GM19328 (cell line): ENCODE measurements at regions not wholly inside any gene's neighbourhood (a gene's known extent, or its start where the extent isn't known, plus 50 kb on each side); places are given as distances from the start of the nearest gene placed in this dataset.

Experiments used
- ATAC-seq: cut with Tn5 transposase; IDR thresholded peaks from one replicate; pipeline ENCODE4 v1.9.1; 2021; ENCODE audit warnings: mild to moderate bottlenecking, moderate library complexity; ENCODE audit not compliant: unreplicated experiment

DNA sequence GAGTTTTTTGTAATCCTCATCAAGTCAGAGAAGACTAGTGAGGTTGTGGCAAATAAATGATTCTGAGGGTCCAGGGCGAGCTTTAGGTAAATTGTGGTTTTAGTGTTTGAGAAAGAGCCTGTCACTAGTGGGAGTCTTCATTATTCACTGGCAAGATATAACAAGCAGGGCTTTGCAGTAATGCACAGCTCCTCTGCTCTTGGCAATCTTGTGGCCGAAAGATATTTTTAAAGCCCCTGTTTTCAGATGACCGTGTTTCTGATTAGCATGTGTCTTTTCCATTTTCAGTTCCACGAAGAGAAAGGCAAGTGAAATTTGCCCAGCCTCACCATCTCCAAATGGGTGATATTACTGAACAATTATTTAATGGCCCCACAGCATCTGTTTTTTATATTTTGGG lies 154.0 kb upstream of the BCL6 start:
- ATAC-seq = no peak

DNA sequence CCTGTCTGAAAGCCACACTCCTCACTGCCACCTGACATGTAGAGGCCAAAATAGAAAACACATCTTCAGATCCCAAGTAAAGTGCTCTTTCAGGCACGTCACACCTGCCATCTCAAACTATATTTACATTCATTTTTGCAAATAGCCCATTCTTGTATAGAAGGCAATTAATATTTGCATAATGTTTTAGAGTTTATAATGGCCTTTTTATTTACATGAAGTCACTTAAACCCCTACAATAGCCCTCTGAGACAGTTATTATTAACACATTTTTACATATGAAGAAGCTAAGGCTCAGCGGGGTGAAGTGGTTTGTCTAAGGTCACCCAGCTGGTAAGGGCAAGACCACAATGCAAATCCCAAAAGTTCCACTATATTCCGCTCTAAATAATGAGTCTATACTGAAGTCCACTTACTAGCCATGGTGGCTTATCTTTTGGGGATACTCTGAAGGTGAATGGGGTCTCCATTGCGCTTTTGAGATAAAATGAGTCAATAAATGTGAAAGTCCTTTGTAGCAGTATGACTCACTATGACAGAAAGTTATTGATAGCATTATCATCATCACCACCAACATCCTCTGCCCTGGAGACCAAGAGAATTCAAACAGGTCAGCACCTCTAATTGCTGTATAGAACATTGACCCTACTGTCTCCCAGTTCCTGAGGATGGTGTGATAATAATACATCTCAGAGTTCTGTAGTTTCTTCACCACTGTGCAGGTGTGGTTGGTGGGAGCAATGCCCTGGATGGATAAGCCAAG lies 155.9 kb upstream of the BCL6 start:
- ATAC-seq = no peak

DNA sequence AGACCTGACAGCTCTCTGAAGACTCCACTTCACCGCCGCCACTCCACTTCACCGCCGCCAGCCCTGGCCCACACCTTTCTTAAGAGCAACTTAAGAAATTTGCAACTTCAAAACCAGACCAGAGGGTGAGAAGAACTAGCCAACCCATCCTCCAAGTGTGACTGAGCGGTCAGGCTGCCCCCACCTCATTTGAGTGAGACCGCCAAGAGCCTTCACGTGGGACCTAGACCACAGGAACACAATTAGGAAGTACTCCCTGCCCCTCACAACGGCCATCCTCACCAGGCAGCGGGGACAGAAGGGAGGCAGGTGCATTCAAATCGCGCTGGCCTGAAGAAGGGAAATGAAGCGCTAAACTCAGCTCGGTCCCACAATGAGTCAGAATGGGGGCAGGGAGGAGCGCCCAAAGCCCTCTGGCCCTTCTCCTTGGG lies 156.8 kb upstream of the BCL6 start:
- peak; percentile 67 for ATAC-seq

DNA sequence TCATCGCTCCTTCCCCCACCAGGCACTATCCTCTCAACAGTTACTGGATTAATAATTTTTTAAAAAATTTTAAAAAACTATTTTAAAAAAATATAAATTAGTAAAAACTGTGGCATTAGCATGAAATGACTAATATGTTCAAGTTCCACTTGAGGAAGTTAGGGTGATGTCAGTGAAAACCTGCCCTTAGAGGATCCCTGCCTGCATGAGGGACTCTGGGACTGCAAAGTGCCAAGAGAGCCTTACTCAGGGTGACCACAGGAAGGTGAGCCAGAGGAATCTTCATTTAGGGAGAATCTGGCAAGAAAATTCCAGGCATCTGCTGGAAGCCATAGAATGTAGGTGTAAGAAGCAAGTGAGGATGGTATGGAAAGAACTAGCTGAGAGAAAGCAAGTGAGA lies 157.7 kb upstream of the BCL6 start:
- ATAC-seq = no peak

DNA sequence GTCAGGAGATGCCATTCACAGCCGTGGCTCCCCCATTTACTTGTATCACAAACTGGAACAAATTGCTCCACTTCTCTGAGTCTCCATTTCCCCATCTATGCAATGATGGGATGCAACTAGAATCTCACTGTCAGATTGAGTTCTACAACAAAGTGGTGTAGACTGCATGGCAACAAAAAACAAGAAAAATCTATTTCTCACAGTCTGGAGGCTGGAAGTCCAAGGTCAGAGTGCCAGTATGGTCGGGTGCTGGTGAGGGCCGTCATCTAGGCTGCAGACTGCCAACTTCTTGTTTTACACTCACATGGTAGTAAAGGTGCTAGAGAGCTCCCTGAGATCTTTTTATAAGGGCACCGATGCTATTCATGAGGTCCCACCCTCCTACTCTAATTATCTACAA lies 158.4 kb upstream of the BCL6 start:
- ATAC-seq = no peak

DNA sequence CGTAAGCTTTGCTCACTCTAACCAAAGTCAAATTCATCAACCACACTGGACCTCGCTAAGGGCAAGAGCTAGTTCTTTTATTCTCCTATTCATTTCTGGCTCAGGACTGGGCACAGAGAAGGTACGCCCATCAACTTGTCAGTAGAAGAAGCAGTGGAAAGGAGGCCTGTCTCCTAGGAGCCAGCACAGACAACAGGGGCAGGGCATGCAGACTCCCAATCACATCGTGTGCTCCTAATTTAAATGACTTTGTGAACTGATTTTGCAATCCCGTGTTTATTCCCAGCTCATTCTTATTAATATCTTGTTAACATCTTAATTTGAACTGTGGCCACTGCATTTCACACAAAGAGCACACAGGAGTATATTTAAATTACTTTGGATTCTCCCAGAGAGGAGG lies 161.1 kb upstream of the BCL6 start:
- ATAC-seq = no peak

DNA sequence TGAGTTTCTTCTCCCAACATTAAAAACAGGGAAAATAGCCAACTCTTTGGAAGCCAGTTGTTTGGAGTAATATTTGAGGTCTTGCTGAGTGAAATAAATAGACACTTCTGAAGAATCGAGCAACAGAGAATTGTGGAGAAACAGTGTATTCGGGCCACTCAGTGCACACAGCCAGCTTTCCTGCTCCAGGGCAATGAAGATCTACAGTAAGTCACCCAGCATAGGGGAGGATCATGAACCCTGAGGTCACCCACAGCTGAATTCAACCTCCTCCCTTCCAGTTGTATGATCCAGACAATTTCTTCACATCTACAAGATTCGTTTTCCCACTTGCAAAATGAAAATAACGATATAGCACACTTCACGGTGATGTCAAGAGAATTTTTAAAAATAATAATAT lies 161.7 kb upstream of the BCL6 start:
- no peak for ATAC-seq

DNA sequence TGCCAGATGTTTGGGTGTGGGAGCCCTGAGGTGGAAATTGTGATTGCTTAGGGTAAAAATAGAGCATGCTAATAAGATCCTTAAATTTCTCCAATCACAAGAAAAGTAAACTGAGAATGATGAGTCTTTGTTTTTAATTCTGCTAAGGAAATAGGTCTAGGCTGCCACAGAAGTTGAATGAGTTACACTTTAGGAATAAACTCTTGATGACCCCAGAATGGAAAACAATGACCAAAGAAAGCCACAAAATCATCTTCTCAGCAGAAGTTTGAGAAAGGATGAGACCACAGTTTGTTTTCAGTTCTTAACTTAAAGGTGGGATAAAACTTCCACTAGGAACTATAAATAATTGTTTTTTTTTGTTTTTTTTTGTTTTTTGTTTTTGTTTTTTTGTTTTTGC lies 164.6 kb upstream of the BCL6 start:
- no peak for ATAC-seq

DNA sequence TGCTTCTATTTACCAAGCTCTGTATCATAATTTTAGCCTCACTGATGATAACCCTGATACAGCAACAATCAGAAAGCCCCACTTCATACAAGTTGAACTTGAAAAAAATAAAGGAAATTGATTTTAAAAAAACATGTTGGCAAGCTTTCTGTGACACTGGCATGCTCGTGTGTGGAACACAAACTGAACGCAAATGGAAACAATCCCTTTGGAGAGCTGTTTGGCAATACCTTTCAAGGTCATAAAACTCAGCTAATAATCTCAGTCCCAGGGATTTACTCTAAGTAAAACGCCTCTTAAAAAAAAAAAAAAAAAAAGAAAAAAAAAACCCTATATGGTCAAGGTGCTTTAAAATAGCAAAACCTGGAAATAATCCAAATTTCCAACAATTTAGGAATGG lies 166.7 kb upstream of the BCL6 start:
- ATAC-seq = no peak

DNA sequence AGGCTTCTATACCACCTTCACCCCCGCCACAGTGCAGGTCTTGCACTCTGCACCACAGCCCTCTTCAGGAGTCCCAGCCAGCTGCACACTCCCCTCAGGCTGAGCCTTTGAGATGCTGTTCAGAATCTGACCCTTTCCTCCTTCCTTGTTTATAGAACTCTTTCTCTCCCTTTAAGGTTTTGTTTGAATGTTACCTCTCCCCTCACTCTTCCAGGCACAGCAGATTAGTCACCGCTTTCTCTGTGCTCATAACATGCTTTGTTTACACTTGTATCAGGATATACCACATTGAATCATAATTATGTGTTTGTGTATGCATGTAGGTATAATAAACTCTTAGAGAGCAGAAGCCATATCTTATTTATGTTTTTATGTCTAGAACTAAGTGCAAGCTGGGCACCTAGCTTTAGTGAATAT lies 168.4 kb upstream of the BCL6 start:
- no peak for ATAC-seq

DNA sequence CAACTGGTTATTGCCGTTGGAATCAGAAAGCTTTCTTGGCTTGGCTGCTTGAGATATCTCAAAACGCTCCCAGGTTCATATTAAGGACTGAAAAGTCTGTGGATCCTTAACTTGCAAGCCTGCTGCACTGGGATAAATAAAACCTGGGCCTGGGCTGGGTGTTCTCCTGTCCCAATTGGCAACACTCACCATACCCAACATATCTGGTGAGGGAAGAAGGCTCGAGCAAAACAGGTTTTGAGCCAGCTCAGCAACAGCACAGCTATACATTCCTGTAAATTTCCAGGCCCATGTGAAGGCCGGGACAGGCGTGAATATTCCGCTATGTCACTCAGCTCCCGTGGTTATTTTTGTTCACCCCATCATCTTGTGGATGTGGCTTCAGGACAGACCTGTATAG lies 169.0 kb upstream of the BCL6 start:
- ATAC-seq = no peak

DNA sequence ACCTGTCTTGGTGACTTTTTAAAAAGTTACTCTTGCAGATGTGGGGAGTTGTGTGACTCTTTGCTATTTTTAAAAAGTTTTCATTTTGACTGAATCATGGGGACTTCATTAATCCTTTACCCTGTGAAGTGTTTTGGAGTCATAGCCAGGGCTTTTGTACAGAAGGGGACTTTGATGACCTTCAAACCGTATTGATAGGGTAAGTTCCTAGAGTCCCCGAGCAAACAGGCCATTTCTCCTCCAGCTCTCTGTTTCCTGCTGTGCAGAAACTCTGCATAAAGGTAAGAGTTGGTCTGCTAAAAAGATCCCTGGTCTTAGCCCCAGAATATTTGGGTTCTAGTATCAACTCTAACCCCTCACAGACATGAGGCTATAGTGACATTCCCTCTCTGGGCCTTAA lies 170.8 kb upstream of the BCL6 start:
- ATAC-seq = no peak

DNA sequence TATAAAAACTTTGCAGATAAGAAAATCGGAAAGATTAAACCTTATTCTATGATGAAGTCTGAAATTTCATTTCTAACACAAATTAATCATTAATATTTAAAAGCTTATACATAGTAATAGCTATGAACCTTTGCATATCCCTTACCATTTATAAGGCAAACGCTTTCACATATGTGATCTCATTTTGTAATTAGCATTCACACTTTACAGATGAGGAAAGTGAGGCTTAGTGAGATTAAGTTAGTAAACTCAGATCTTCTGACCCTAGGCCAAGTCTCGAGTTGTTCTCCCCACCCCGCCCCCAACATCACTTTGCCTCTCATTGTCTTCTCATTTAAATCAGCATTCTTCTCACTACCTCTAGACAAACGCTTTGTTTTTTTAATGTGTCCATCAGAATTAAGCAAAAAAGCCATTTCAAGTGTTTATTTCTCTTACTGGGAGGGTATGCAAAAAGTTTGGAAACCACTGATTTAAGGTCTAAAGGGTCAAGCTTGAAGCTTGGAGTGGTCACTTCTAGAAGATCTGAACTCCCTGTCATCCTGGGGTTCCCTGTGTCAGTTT lies 172.9 kb upstream of the BCL6 start:
- ATAC-seq = no peak

DNA sequence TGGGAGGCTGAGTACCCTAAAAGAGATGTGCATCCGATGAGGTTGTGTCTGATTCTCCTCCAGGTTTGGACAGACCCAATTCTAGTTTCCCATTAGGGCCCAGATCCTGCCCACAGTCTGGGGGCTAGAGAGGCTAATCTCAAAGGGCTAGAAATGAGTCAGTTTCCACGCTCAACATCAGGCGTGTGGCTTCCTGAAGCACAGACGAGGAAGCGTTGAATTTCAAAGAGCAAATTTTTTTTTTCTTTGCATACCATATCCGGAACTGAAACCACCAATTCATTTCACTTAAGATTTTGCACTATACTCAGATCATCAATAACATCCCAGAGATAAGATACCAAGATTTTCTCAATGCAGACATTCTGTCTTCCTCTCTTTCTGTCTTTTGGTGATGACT lies 173.8 kb upstream of the BCL6 start:
- ATAC-seq = peak; percentile 90

DNA sequence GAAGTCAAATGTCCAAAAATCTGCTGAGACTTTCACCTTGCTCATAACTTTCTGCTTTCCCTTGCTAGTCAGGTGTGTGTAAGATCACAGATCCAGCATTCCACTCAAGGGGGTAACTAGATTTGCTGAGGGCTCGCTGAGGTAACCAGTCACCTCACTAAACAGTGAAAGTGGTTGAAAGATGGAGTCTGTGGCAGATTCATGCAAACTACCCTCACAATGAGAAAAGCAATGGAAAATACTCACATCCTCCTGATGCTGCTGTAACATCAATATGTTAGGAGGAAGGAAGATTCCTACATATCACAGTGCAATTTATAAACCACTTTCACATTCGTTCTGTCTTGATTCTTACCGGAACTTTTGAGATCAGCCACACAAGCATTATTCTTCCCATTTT lies 174.3 kb upstream of the BCL6 start:
- ATAC-seq = peak; percentile 35

DNA sequence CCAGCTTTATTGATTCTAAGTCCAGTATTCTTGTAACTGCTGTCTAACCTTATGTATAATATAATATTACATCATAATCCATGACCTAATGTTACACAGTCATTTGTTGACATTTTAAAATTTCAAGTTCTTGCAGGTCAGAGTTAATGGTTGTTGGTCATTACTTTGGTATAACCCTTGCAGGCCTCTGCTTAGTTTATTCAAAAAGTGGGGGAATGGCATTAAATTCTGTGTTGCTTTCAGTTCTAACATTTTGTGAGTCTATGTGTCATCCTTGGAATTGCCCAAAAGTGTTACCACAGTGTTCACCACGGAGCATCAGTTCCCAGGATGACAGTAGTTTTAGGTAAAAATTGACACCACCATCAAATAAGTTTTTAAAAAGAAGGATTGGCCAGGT lies 174.8 kb upstream of the BCL6 start:
- ATAC-seq = no peak

DNA sequence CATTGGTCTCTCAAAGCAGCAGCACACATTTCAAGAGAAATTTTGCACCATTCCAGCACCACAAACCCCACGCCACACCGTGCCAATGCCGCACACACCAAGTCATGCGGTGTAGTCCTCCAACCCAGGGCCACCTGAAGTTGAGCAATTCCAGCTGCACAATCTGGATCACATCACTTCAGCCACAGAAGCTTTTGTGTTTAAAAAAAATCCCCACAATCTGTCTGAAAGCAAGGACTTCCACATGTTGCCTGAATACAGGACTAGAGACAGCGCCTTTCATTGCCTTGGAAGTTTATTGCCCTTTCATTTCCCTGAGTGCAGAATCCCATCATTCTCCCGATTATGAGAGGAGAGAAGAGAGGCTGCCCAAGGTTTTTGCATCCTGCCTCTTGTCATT lies 175.6 kb upstream of the BCL6 start:
- no peak for ATAC-seq

DNA sequence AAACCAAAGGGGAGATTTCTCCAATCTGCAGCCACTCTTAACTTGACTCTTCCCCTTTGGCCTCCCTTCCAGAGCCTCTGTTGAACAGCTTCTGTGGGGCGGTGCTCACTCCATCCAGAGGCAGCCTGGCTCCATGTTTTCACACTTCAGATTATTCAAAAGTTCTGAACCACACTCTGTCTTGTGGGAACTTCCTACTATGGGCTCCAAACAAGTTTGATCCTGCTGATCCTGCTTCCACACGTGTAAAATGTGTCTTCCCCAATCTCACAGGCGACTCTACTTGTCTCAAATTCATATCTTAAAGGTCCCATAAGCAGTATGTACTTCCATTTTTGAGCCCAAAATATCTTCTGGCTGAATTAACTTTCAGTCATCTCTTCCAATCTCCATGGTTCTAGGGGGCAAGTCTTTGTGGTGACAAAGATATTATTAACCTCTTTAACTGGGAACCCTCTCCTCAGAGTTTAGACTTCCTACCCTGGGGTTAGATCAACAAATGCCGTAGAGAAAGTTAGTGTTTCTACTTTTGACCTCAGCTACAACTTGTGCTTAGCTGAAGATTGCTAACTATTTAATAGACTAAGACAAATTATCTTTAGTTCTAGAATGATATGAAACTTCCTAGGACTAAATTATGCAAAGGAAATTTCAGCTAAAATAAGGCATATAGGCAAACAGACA lies 176.3 kb upstream of the BCL6 start:
- no peak for ATAC-seq

DNA sequence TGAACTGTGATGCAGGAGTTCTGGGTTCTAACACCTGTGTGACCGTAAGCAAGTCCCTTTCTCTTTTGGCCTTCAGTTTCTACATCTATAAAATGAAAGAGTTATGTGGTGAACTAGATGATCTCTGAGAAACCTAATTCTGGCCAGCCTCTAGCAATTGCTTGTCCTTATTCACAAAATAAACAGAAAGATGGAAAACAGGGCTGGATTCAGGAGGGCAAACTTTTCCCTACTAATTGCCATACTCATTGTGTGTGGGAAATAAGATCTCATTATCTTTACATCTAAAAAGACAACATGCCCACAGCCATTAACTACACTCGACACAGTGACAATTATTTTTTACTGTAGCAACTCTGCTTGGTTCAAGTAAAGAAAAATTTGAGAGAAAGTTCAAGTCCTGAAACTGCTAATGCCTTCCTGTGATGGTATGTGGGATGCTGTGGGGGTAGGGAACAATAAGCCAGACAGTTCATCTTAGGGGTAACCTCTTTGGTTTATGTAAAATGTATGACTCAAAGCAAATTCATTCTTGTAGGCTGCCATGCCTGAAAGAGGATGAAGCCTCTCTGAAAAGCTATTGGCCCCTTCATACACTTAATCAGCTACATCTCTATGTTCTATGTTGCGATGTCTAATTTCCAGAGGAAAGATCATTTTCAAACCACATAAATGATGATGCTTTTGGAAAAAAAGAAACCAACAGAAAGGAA lies 177.6 kb upstream of the BCL6 start:
- ATAC-seq = no peak

DNA sequence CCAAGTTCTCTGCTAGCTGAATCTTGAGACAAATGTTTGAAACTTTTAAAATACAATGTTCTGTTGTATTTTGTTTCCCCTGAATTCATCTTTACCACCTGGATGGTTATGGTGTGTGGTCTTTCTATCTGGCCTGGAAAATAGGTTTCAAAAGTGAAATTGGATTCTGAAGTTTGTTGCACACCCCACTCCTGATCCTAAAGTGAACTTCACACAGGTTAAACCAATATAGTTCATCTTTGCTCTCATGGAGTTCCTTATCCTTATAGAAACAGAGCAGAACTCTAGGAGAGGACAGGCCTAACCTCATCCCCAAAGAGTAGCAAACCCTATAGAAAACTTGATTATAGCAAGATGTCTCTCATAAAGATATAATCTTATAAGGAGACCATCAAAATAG lies 179.4 kb upstream of the BCL6 start:
- ATAC-seq = no peak

DNA sequence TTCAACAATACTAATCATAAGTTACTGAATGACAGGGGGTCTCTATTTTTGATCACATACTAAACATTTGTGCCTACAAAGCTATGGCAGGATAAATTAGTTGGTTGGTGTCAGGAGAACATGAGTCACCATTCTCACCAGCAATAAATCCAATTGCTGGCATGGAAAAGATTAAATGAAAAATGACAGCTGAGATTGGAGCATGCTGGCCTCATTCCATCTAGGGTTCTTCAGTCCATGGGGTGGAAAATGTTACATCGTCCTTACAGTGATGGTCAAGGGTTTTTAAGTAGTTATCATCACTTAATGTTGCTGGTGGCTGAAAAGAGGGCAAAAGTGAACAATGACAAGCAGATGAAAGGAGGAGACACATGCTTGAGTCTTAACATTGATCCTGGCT lies 180.1 kb upstream of the BCL6 start:
- no peak for ATAC-seq

DNA sequence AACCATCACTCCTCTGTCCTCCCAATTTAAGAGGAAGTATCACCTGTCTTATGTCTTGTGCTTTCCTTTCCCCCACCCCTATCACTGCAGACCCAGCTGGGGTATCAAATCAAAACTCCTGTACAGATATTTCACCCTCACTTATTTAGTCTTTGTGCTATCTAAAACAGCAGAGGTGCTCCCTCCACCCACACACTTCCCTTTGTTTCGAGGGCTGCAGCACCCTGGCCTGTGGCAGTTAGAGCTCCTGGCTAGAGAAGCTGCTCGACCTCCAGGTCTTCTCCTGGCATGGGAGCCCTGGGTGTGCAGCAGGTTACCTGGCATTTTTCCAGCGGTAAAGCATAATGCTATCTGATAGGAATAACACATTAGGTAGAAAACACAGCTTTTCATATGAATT lies 181.4 kb upstream of the BCL6 start:
- ATAC-seq = no peak
